K562 (cell line): ENCODE measurements at regions not wholly inside any gene's neighbourhood (a gene's known extent, or its start where the extent isn't known, plus 50 kb on each side); places are given as distances from the start of the nearest gene placed in this dataset.

Source experiments
- ATAC-seq: fragments of 200-7000 bp; cut with Tn5 transposase; 3 replicates; pipeline ENCODE4 v1.9.1; 2020; ENCODE audit warnings: moderate library complexity
- BruUV-seq: library from RNA; stranded (reverse); fragments of 400-500 nt; replicated peaks from 2 replicates; lab custom pipeline; 2021; lab: Mats Ljungman, UMichigan
- CTCF ChIA-PET: fragments of 300-600 bp; formaldehyde crosslinking; extraction: SDS; loops from one replicate; lab custom pipeline; 2021; ENCODE audit warnings: low intra/inter-chr PET ratio; lab: Yijun Ruan, JAX
- POLR2A ChIA-PET: fragments of 300-600, 350-650 bp; sonication (Branson Sonifier 250); formaldehyde crosslinking; extraction: SDS; loops from one replicate; lab custom pipeline; 2021; ENCODE audit warnings: antibody characterized with exemption, inconsistent platforms; lab: Yijun Ruan, JAX
- DNase-seq, 4 experiments: peaks; one replicate each; pipeline versions ENCODE4 v3.0.0 to v3.0.0-alpha.2; 2011 to 2018; ENCODE audit warnings: low spot score in 3 of 4, mixed read lengths in 3 of 4; ENCODE audit errors: extremely low read depth in 1 of 4
- FAIRE-seq: peaks from 2 replicates; lab custom pipeline; 2011; peaks lifted over from hg19 to GRCh38; lab: Jason Lieb, UNC
- H2AFZ ChIP-seq: 2 replicates; pipeline ENCODE4 v1.6.0; 2011; ENCODE audit warnings: low read depth, low read length, control low read depth, inconsistent platforms
- H3K27ac ChIP-seq: fragments of 200-600 bp; 3 replicates; pipeline ENCODE4 v1.8.0; 2011; ENCODE audit warnings: low read depth, mild to moderate bottlenecking, control low read depth, inconsistent platforms, low read length, moderate library complexity, mixed read lengths; ENCODE audit errors: extremely low read depth
- H3K27me3 ChIP-seq, 2 experiments: fragments of 300-600 bp in 1 of 2; 2 replicates in 1 of 2; 3 replicates in 1 of 2; pipeline versions ENCODE4 v1.6.0 to v1.8.0; 2011; ENCODE audit warnings: inconsistent platforms in 2 of 2, low read length in 2 of 2, mild to moderate bottlenecking in 1 of 2, mixed read lengths in 1 of 2, moderate library complexity in 1 of 2; ENCODE audit not compliant: control insufficient read depth in 2 of 2, insufficient read depth in 2 of 2
- H3K36me3 ChIP-seq: fragments of 300-600 bp; 3 replicates; pipeline ENCODE4 v1.8.0; 2011; ENCODE audit warnings: mild to moderate bottlenecking, low read length, inconsistent platforms; ENCODE audit not compliant: control insufficient read depth, insufficient read depth
- H3K4me1 ChIP-seq, 2 experiments: fragments of 200-600 bp in 1 of 2; replicated peaks in 1 of 2; 2 replicates in 1 of 2; 3 replicates in 1 of 2; pipeline versions ENCODE4 v1.5.1 to v1.8.0; 2011; ENCODE audit warnings: inconsistent platforms in 2 of 2, low read length in 2 of 2, mild to moderate bottlenecking in 1 of 2, mixed read lengths in 1 of 2, moderate library complexity in 1 of 2; ENCODE audit not compliant: control insufficient read depth in 2 of 2, insufficient read depth in 2 of 2
- H3K4me2 ChIP-seq: 2 replicates; pipeline ENCODE4 v1.6.1; 2011; ENCODE audit warnings: low read length, control low read depth, inconsistent platforms, mixed read lengths; ENCODE audit not compliant: insufficient read depth
- H3K4me3 ChIP-seq: fragments of 200-600 bp; sonication (generic), shearing (Covaris generic); 2 replicates; pipeline ENCODE4 v1.5.1; 2016; ENCODE audit warnings: control low read depth, inconsistent platforms
- H3K79me2 ChIP-seq: fragments of 200-600 bp; 3 replicates; pipeline ENCODE4 v1.8.0; 2011; ENCODE audit warnings: low read length, inconsistent platforms; ENCODE audit not compliant: control insufficient read depth, insufficient read depth
- H3K9ac ChIP-seq, 2 experiments: 2 replicates each; pipeline versions ENCODE4 v1.6.0 to v1.6.1; 2011; ENCODE audit warnings: low read depth in 2 of 2, low read length in 2 of 2, control low read depth in 1 of 2, inconsistent platforms in 1 of 2, mild to moderate bottlenecking in 1 of 2, mixed read lengths in 1 of 2; ENCODE audit not compliant: insufficient read depth in 1 of 2
- H3K9me1 ChIP-seq: one replicate; pipeline ENCODE4 v1.6.0; 2011; ENCODE audit warnings: inconsistent platforms, mild to moderate bottlenecking, low read length, moderate library complexity; ENCODE audit not compliant: control insufficient read depth, insufficient read depth
- H3K9me3 ChIP-seq: replicated peaks from 2 replicates; pipeline ENCODE4 v1.5.1; 2011; ENCODE audit warnings: low read depth, low read length, inconsistent platforms; ENCODE audit not compliant: control insufficient read depth, insufficient read depth
- H4K20me1 ChIP-seq: replicated peaks from 2 replicates; pipeline ENCODE4 v1.6.1; 2011; ENCODE audit warnings: low read length, inconsistent platforms, mixed read lengths; ENCODE audit not compliant: control insufficient read depth, insufficient read depth
- ARNT ChIP-seq, 2 experiments: fragments of 450-650 bp; IDR thresholded peaks; 2 replicates each; pipeline ENCODE4 v1.6.1; 2016; ENCODE audit warnings: mild to moderate bottlenecking in 1 of 2
- ATF3 ChIP-seq, 2 experiments: fragments of 450-650 bp in 1 of 2; sonication (generic) in 1 of 2; formaldehyde crosslinking in 1 of 2; IDR thresholded peaks in 1 of 2; conservative IDR thresholded peaks in 1 of 2; 2 replicates each; pipeline versions ENCODE4 v1.6.1 to v1.8.1; 2016 to 2023; ENCODE audit warnings: mild to moderate bottlenecking in 2 of 2, moderate library complexity in 2 of 2, inconsistent platforms in 1 of 2, missing genetic modification reagents in 1 of 2
- BRF2 ChIP-seq: IDR thresholded peaks from 3 replicates; pipeline ENCODE4 v1.6.1; 2011; ENCODE audit warnings: borderline replicate concordance, mild to moderate bottlenecking; ENCODE audit not compliant: insufficient read length, insufficient read depth
- GATAD2A ChIP-seq: fragments of 450-650 bp; IDR thresholded peaks from 2 replicates; pipeline ENCODE4 v1.6.1; 2017
- GTF2B ChIP-seq: IDR thresholded peaks from 2 replicates; pipeline ENCODE4 v1.6.1; 2011; ENCODE audit not compliant: insufficient read length; ENCODE audit errors: extremely low read depth
- KLF10 ChIP-seq: fragments of 250-450 bp; sonication (Bioruptor Pico); IDR thresholded peaks from 2 replicates; pipeline ENCODE4 v1.6.1; 2021; ENCODE audit warnings: matching md5 sums
- SAFB2 ChIP-seq: fragments of 200-400 bp; formaldehyde crosslinking; IDR thresholded peaks from 2 replicates; pipeline ENCODE4 v1.6.1; 2018; ENCODE audit warnings: borderline replicate concordance, low read length, low read depth, moderate library complexity; ENCODE audit not compliant: severe bottlenecking
- SNRNP70 ChIP-seq: fragments of 200-400 bp; formaldehyde crosslinking; optimal IDR thresholded peaks from 2 replicates; pipeline ENCODE3; 2017; ENCODE audit warnings: low read depth, low read length
- TEAD4 ChIP-seq, 2 experiments: sonication (generic) in 1 of 2; formaldehyde crosslinking in 1 of 2; IDR thresholded peaks; 2 replicates each; pipeline versions ENCODE4 v1.6.1 to v1.8.0; 2012 to 2022; ENCODE audit warnings: borderline replicate concordance in 1 of 2, inconsistent platforms in 1 of 2, low read length in 1 of 2, mild to moderate bottlenecking in 1 of 2, missing genetic modification reagents in 1 of 2
- TOE1 ChIP-seq, 2 experiments: fragments of 450-650 bp in 1 of 2; sonication (generic) in 1 of 2; formaldehyde crosslinking in 1 of 2; IDR thresholded peaks; 2 replicates each; pipeline versions ENCODE4 v1.7.1 to v1.8.0; 2016 to 2022; ENCODE audit warnings: borderline replicate concordance in 2 of 2, mild to moderate bottlenecking in 2 of 2, antibody characterized with exemption in 1 of 2, inconsistent platforms in 1 of 2, low read depth in 1 of 2, missing genetic modification reagents in 1 of 2, moderate library complexity in 1 of 2
- XRCC5 ChIP-seq: fragments of 200-400 bp; formaldehyde crosslinking; IDR thresholded peaks from 2 replicates; pipeline ENCODE4 v1.6.1; 2017; ENCODE audit warnings: low read depth, mild to moderate bottlenecking, low read length
- WGBS: fragments of 100-300 bp; shearing (Covaris generic); methylation state at CpG from one replicate; pipeline ENCODE4 v1.1.6; 2016; ENCODE audit warnings: low coverage, mixed read lengths; ENCODE audit not compliant: insufficient coverage; ENCODE audit errors: missing lambda C conversion rate; 5-methylcytosine and 5-hydroxymethylcytosine counted together
- in situ Hi-C: fragments of 300-500 bp; cut with MboI; formaldehyde crosslinking; loops from 4 replicates; pipeline ENCODE4 v1.15.0; 2018; ENCODE audit warnings: inconsistent platforms, mixed read lengths
- intact Hi-C: fragments of 100-400 bp; cut with micrococcal nuclease; formaldehyde crosslinking; loops from 2 replicates; pipeline ENCODE4 v1.14.2; 2022

- TF ChIP-seq TEAD4 (IDR thresholded peaks at IDR 0.05; ENCODE audit: low read length) = no peak
- no peak for TF ChIP-seq TEAD4 (CRISPR knock-in tag; IDR thresholded peaks at IDR 0.05; ENCODE audit: borderline replicate concordance)
- TF ChIP-seq KLF10 (CRISPR knock-in tag) = no peak
Measured at GRCh38 chr3:28777806-28778475, 429.3 kb upstream of the AZI2 start (continued).

- no peaks in the 10 kb centered on the region for H4K20me1 ChIP-seq
- FAIRE-seq = no peak
- no peak overlapping the region for H2AFZ ChIP-seq
- no peak for ATAC-seq
- POLR2A ChIA-PET = no interaction called here
- 0% methylated on average over 3 of the region's 3 CpGs for WGBS
- H3K9me3 ChIP-seq = no peaks in the 10 kb centered on the region; the same call in 1 of the 2 replicates
- H3K9me1 ChIP-seq = no peaks in the 10 kb centered on the region
- no peak for DNase-seq
- no peak overlapping the region for H3K4me3 ChIP-seq
- H3K4me2 ChIP-seq = no peak overlapping the region
- CTCF ChIA-PET = no interaction called here
- H3K27me3 ChIP-seq = no peaks in the 10 kb centered on the region
- BruUV-seq = no TSS peak
- no peaks in the 10 kb centered on the region for H3K4me1 ChIP-seq
- H3K9ac ChIP-seq = no peak overlapping the region
- intact Hi-C loops (no loop called here), in situ Hi-C loops (no loop called here)
- no peaks in the 10 kb centered on the region for H3K79me2 ChIP-seq
- no peak overlapping the region for H3K27ac ChIP-seq
- no peak for TF ChIP-seq TEAD4 (IDR thresholded peaks at IDR 0.05; ENCODE audit: low read length)
- TF ChIP-seq TEAD4 (CRISPR knock-in tag; IDR thresholded peaks at IDR 0.05; ENCODE audit: borderline replicate concordance) = no peak
- TF ChIP-seq TOE1 (IDR thresholded peaks at IDR 0.05; ENCODE audit: borderline replicate concordance) = no peak
- TF ChIP-seq TOE1 (CRISPR knock-in tag; IDR thresholded peaks at IDR 0.05; ENCODE audit: borderline replicate concordance, low read depth) = no peak
- TF ChIP-seq XRCC5 = no peak
- TF ChIP-seq ARNT (IDR thresholded peaks at IDR 0.05) = no peak
- TF ChIP-seq SAFB2 = no peak
- TF ChIP-seq GATAD2A = no peak
- TF ChIP-seq GTF2B = no peak
- TF ChIP-seq SNRNP70 = no peak
- no peak for TF ChIP-seq BRF2
- no peak for TF ChIP-seq ATF3 (IDR thresholded peaks at IDR 0.05)
- TF ChIP-seq ATF3 (CRISPR knock-in tag; conservative IDR thresholded peaks at IDR 0.05) = no peak
- no peaks in the 10 kb centered on the region for H3K36me3 ChIP-seq
Measured at GRCh38 chr3:28780480-28780879, 431.9 kb upstream of the AZI2 start.
